Astrocyte of the spinal cord (primary cell): ENCODE measurements at regions not wholly inside any gene's neighbourhood (a gene's known extent, or its start where the extent isn't known, plus 50 kb on each side); places are given as distances from the start of the nearest gene placed in this dataset.
A peak's percentile ranks its signal among the peaks of the same experiment; 100 is the strongest.
"Not testable (repeated sequence)": the region's sequence is repeated elsewhere in the genome, so short reads cannot be mapped to it uniquely, and the experiment has no call there.

Experiments
- DNase-seq: peaks from one replicate; pipeline ENCODE4 v3.0.0; 2011; ENCODE audit warnings: low read depth, low spot score
- H3K4me3 ChIP-seq: 2 replicates; pipeline ENCODE4 v1.5.1; 2011; ENCODE audit warnings: low read depth, mild to moderate bottlenecking, low read length, moderate library complexity
- in situ Hi-C: cut with HindIII; loops from 2 replicates; pipeline ENCODE4 v1.10.0; 2017; ENCODE audit warnings: low sequenced_read_pairs
- TF ChIP-seq, protein P1 (sequence below): IDR thresholded peaks from 2 replicates; pipeline ENCODE4 v1.5.1; 2012; ENCODE audit warnings: low read depth, mild to moderate bottlenecking, low read length, inconsistent platforms

DNA sequence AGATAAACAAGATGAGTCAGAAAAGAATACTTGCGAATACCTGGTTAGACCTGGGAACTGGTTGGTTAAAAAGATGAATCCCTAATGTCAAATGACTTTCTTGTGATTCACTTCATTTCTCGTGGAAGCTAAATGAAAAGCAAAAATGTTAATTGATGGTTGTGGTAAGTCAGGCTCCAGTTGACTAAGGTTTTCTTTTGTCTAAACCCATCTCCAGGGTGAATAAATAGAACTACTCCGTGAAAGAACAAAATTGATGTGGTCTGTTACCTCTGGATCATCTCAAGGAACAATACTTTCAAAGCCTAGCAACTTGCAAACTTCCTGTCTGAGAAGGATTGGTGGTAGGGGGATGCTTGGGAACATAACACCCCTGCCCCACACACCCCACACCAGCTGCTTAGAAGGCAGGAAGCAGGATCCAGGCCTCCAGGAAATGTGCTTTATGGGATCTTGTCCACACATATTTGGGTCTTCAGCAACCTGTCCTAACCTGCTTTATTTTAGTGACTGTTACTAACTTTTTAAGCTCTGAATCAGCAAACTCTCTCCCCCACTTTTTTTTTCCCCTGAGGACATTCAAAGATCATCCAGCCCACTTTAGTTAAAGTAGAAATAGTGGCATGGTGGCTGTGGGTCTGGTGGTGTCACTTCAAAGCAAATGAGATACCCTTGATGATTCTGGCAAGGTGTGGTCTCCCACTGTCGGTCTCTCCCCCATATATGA, 60.4 kb upstream of the PTHLH start:
- TF ChIP-seq, protein P1, sequence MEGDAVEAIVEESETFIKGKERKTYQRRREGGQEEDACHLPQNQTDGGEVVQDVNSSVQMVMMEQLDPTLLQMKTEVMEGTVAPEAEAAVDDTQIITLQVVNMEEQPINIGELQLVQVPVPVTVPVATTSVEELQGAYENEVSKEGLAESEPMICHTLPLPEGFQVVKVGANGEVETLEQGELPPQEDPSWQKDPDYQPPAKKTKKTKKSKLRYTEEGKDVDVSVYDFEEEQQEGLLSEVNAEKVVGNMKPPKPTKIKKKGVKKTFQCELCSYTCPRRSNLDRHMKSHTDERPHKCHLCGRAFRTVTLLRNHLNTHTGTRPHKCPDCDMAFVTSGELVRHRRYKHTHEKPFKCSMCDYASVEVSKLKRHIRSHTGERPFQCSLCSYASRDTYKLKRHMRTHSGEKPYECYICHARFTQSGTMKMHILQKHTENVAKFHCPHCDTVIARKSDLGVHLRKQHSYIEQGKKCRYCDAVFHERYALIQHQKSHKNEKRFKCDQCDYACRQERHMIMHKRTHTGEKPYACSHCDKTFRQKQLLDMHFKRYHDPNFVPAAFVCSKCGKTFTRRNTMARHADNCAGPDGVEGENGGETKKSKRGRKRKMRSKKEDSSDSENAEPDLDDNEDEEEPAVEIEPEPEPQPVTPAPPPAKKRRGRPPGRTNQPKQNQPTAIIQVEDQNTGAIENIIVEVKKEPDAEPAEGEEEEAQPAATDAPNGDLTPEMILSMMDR: no peak
- in situ Hi-C loops: no loop called here
- H3K4me3 ChIP-seq: no peak overlapping the region
- peak; percentile 76 for DNase-seq

DNA sequence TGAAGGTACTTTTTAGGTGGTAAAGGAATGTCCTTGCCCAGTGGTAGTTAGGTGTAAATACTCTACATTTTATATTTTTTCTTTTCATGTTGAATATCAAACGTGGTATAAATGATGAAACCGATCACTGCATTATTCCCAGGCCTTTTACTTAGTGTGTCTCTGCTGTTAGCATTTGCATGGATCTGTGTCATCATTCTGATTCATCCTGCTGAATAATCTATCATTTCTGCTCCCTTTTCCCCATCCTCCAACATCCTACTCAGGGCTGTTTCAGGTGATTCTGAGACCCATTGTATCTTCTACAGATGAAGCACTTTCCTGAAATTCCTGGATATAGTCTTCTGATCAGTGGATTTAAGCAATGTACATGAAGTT, 61.0 kb upstream of the PTHLH start:
- no peak overlapping the region for H3K4me3 ChIP-seq
- DNase-seq: no peak
- in situ Hi-C loops: no loop called here
- TF ChIP-seq, protein P1: no peak

GRCh38 chr12:28034271-28034670, 61.7 kb upstream of the PTHLH start:
- no peak overlapping the region for H3K4me3 ChIP-seq
- in situ Hi-C loops: no loop called here
- DNase-seq: no peak
- TF ChIP-seq, protein P1: no peak

- DNase-seq: peak; percentile 63
- in situ Hi-C loops: no loop called here
- TF ChIP-seq, protein P1: no peak
- H3K4me3 ChIP-seq: no peak overlapping the region
Observed at GRCh38 chr12:28035500-28035899, 63.0 kb upstream of the PTHLH start.

DNA sequence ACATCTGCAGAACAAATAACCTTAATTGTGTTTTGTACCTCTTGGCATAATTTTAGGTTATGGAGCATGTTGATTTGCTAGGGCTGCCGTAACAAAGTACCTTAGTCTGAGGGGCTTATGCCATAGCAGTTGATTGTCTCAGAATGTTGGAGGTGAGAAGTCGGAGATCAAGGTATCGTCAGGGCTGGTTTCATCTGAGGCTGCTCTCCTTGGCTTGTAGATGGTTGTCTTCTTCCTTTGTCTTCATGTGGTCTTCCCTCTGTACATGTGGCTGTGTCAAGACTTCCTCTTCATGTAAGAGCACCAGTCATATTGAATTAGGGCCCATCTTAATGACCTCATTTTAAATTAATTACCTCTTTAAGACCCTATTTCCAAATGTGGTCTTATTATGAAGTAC, 64.4 kb upstream of the PTHLH start:
- DNase-seq: no peak
- TF ChIP-seq, protein P1: no peak
- H3K4me3 ChIP-seq: no peak overlapping the region
- in situ Hi-C loops: no loop called here

GRCh38 chr12:28040246-28040645, 67.7 kb upstream of the PTHLH start:
- no peak for DNase-seq
- TF ChIP-seq, protein P1: no peak
- H3K4me3 ChIP-seq: no peak overlapping the region
- in situ Hi-C loops: no loop called here

DNA sequence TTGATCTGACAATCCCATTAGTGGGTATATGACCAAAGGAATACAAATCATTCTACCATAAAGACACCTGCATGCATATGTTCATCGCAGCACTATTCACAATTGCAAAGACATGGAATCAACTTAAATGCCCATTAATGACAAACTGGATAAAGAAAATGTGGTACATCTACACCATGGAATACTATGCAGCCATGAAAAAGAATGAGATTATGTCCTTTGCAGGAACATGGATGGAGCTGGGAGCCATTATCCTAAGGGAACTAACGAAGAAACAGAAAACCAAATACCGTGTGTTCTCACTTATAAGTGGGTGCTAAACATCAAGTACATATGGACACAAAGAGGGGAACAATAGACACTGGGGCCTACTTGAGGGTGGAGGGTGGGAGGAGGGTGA, 74.1 kb upstream of the PTHLH start:
- H3K4me3 ChIP-seq, DNase-seq, in situ Hi-C loops: not testable (repeated sequence)
